HEK293 (cell line): ENCODE measurements at regions not wholly inside any gene's neighbourhood (a gene's known extent, or its start where the extent isn't known, plus 50 kb on each side); places are given as distances from the start of the nearest gene placed in this dataset.

Source experiments
- CTCF ChIA-PET: fragments of 350-600 bp; formaldehyde crosslinking; extraction: SDS; loops from one replicate; lab custom pipeline; 2021; ENCODE audit warnings: antibody characterized with exemption; lab: Yijun Ruan, JAX
- POLR2A ChIA-PET: fragments of 300-600 bp; formaldehyde crosslinking; extraction: SDS; loops from one replicate; lab custom pipeline; 2020; ENCODE audit warnings: antibody characterized with exemption, inconsistent platforms; lab: Yijun Ruan, JAX
- H3K27ac ChIP-seq: fragments of 200-500 bp; sonication (Bioruptor generic); 2 replicates; pipeline ENCODE4 v1.5.1; 2014; ENCODE audit warnings: low read depth, low read length, control low read depth, inconsistent platforms; ENCODE audit errors: extremely low read depth
- H3K36me3 ChIP-seq, 2 experiments: fragments of 200-500 bp in 1 of 2; sonication (Bioruptor generic) in 1 of 2; 1 replicate in 1 of 2; 2 replicates in 1 of 2; pipeline ENCODE4 v1.5.1; 2014 to 2017; ENCODE audit warnings: inconsistent platforms in 2 of 2, low read length in 2 of 2; ENCODE audit not compliant: control insufficient read depth in 2 of 2, insufficient read depth in 1 of 2
- H3K4me1 ChIP-seq: fragments of 200-500 bp; sonication (Bioruptor generic); 2 replicates; pipeline ENCODE4 v1.5.1; 2014; ENCODE audit warnings: mild to moderate bottlenecking, low read length, inconsistent platforms; ENCODE audit not compliant: control insufficient read depth, insufficient read depth
- H3K4me3 ChIP-seq: 2 replicates; pipeline ENCODE4 v1.5.1; 2011; ENCODE audit warnings: low read depth, mild to moderate bottlenecking, control low read depth, low read length, moderate library complexity
- H3K9me3 ChIP-seq: fragments of 200-500 bp; sonication (Bioruptor generic); 2 replicates; pipeline ENCODE4 v1.5.1; 2014; ENCODE audit warnings: low read depth, low read length, inconsistent platforms; ENCODE audit not compliant: control insufficient read depth, insufficient read depth
- BCL11A ChIP-seq: fragments of 450-650 bp; formaldehyde crosslinking; IDR thresholded peaks from 2 replicates; pipeline ENCODE4 v1.5.1; 2016; ENCODE audit warnings: low read depth, missing biosample characterization, missing genetic modification characterization
- HOXC10 ChIP-seq: sonication (generic); formaldehyde crosslinking; IDR thresholded peaks from 2 replicates; pipeline ENCODE4 v1.8.1; 2023; ENCODE audit warnings: mild to moderate bottlenecking, missing genetic modification reagents
- PBX3 ChIP-seq: sonication (generic); formaldehyde crosslinking; IDR thresholded peaks from 2 replicates; pipeline ENCODE4 v1.8.1; 2022; ENCODE audit warnings: mild to moderate bottlenecking, moderate library complexity, missing genetic modification reagents
- RBAK ChIP-seq: fragments of 450-650 bp; formaldehyde crosslinking; IDR thresholded peaks from 2 replicates; pipeline ENCODE4 v1.5.1; 2016; ENCODE audit warnings: missing biosample characterization, missing genetic modification characterization
- SP3 ChIP-seq: fragments of 450-650 bp; formaldehyde crosslinking; IDR thresholded peaks from 2 replicates; pipeline ENCODE4 v1.5.1; 2016; ENCODE audit warnings: missing biosample characterization, missing genetic modification characterization
- ZBTB21 ChIP-seq: fragments of 450-650 bp; formaldehyde crosslinking; IDR thresholded peaks from 2 replicates; pipeline ENCODE4 v1.5.1; 2017; ENCODE audit warnings: missing biosample characterization, missing genetic modification characterization
- ZBTB7A ChIP-seq: fragments of 450-650 bp; formaldehyde crosslinking; IDR thresholded peaks from 2 replicates; pipeline ENCODE4 v1.5.1; 2016; ENCODE audit warnings: low read depth, missing biosample characterization, missing genetic modification characterization
- ZEB2 ChIP-seq: fragments of 450-650 bp; formaldehyde crosslinking; IDR thresholded peaks from 2 replicates; pipeline ENCODE4 v1.5.1; 2016; ENCODE audit warnings: missing biosample characterization, missing genetic modification characterization
- ZNF10 ChIP-seq: fragments of 450-650 bp; formaldehyde crosslinking; IDR thresholded peaks from 2 replicates; pipeline ENCODE4 v1.5.1; 2017; ENCODE audit warnings: missing biosample characterization, missing genetic modification characterization
- ZNF133 ChIP-seq: fragments of 450-650 bp; formaldehyde crosslinking; IDR thresholded peaks from 2 replicates; pipeline ENCODE4 v1.5.1; 2016; ENCODE audit warnings: missing biosample characterization, missing genetic modification characterization
- ZNF311 ChIP-seq: fragments of 450-650 bp; formaldehyde crosslinking; IDR thresholded peaks from 2 replicates; pipeline ENCODE4 v1.5.1; 2017; ENCODE audit warnings: missing biosample characterization, missing genetic modification characterization, borderline replicate concordance
- ZNF423 ChIP-seq: fragments of 450-650 bp; formaldehyde crosslinking; IDR thresholded peaks from 2 replicates; pipeline ENCODE4 v1.5.1; 2016; ENCODE audit warnings: missing biosample characterization, missing genetic modification characterization
- ZNF473 ChIP-seq: fragments of 450-650 bp; formaldehyde crosslinking; IDR thresholded peaks from 2 replicates; pipeline ENCODE4 v1.5.1; 2017; ENCODE audit warnings: missing biosample characterization, missing genetic modification characterization
- ZNF571 ChIP-seq: fragments of 450-650 bp; formaldehyde crosslinking; IDR thresholded peaks from 2 replicates; pipeline ENCODE4 v1.5.0; 2017; ENCODE audit warnings: missing biosample characterization, missing genetic modification characterization
- ZNF777 ChIP-seq: fragments of 450-650 bp; formaldehyde crosslinking; IDR thresholded peaks from 2 replicates; pipeline ENCODE4 v1.5.1; 2017; ENCODE audit warnings: missing biosample characterization, missing genetic modification characterization, borderline replicate concordance
- ZNF792 ChIP-seq: fragments of 450-650 bp; formaldehyde crosslinking; IDR thresholded peaks from 2 replicates; pipeline ENCODE4 v1.5.1; 2016; ENCODE audit warnings: missing biosample characterization, missing genetic modification characterization
- ZNF830 ChIP-seq: fragments of 450-650 bp; IDR thresholded peaks from 2 replicates; pipeline ENCODE4 v1.5.0; 2018; ENCODE audit warnings: missing biosample characterization, missing genetic modification characterization, low read depth, mild to moderate bottlenecking, moderate library complexity
- TF ChIP-seq, protein P1 (sequence below): fragments of 450-650 bp; formaldehyde crosslinking; IDR thresholded peaks from 2 replicates; pipeline ENCODE4 v1.5.1; 2016; ENCODE audit warnings: missing biosample characterization, missing genetic modification characterization
- TF ChIP-seq, protein P2 (sequence below): fragments of 450-650 bp; formaldehyde crosslinking; IDR thresholded peaks from 2 replicates; pipeline ENCODE4 v1.5.1; 2016; ENCODE audit warnings: missing biosample characterization, missing genetic modification characterization
- TF ChIP-seq, protein P3 (sequence below): fragments of 450-650 bp; formaldehyde crosslinking; IDR thresholded peaks from 2 replicates; pipeline ENCODE4 v1.5.1; 2016; ENCODE audit warnings: missing biosample characterization, missing genetic modification characterization

DNA sequence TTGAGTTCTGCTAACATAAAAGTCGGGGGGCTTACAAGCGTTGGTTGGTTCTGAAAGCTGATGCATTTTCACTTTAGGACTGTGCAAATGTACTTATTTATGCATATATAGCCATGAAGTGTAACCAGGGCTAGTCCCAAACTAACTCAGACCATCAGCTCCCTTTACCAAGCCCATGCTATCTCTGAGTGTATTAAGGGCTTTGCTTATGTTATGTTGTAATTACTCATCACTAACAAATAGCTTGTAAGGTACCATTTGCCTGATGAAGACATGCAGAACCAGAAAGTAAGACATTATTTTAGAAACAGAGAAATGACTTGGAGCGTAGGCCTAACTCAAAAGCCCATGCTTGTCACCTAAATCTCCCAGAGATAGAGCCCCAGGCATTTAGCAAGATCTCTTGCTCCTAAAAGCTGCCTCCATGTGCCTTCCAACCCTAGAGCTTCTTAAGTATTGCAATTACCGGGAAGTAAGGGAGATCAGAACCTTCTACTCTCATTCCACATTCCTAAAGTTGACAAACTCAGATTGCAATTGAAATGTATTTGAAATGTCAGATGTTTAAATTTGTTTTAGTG is 362.9 kb upstream of the RBMS3 start:
- Histone ChIP-seq H3K4me1 (peaks cover 4% of the 10 kb centered on the region; the same call in 1 of the 2 replicates), H3K4me3 (no peak overlapping the region), H3K27ac (no peak overlapping the region), H3K9me3 (no peaks in the 10 kb centered on the region), H3K36me3 (no peaks in the 10 kb centered on the region)
- POLR2A ChIA-PET = no interaction called here
- CTCF ChIA-PET = no interaction called here
- no peak for TF ChIP-seq ZBTB7A
- TF ChIP-seq ZEB2 (tag by site-specific recombination) = no peak
- no peak for TF ChIP-seq ZNF311
- no peak for TF ChIP-seq ZNF10 (tag by site-specific recombination)
- TF ChIP-seq, protein P1, sequence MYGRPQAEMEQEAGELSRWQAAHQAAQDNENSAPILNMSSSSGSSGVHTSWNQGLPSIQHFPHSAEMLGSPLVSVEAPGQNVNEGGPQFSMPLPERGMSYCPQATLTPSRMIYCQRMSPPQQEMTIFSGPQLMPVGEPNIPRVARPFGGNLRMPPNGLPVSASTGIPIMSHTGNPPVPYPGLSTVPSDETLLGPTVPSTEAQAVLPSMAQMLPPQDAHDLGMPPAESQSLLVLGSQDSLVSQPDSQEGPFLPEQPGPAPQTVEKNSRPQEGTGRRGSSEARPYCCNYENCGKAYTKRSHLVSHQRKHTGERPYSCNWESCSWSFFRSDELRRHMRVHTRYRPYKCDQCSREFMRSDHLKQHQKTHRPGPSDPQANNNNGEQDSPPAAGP = no peak
- no peak for TF ChIP-seq ZNF473 (tag by site-specific recombination)
- TF ChIP-seq, protein P2, sequence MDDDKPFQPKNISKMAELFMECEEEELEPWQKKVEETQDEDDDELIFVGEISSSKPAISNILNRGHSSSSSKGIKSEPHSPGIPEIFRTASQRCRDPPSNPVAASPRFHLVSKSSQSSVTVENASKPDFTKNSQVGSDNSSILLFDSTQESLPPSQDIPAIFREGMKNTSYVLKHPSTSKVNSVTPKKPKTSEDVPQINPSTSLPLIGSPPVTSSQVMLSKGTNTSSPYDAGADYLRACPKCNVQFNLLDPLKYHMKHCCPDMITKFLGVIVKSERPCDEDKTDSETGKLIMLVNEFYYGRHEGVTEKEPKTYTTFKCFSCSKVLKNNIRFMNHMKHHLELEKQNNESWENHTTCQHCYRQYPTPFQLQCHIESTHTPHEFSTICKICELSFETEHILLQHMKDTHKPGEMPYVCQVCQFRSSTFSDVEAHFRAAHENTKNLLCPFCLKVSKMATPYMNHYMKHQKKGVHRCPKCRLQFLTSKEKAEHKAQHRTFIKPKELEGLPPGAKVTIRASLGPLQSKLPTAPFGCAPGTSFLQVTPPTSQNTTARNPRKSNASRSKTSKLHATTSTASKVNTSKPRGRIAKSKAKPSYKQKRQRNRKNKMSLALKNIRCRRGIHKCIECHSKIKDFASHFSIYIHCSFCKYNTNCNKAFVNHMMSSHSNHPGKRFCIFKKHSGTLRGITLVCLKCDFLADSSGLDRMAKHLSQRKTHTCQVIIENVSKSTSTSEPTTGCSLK (tag by site-specific recombination) = no peak
- TF ChIP-seq ZNF133 = no peak
- TF ChIP-seq ZNF571 (tag by site-specific recombination) = no peak
- no peak for TF ChIP-seq ZBTB21 (tag by site-specific recombination)
- TF ChIP-seq ZNF830 (tag by site-specific recombination) = no peak
- TF ChIP-seq RBAK (tag by site-specific recombination) = no peak
- no peak for TF ChIP-seq ZNF423

DNA sequence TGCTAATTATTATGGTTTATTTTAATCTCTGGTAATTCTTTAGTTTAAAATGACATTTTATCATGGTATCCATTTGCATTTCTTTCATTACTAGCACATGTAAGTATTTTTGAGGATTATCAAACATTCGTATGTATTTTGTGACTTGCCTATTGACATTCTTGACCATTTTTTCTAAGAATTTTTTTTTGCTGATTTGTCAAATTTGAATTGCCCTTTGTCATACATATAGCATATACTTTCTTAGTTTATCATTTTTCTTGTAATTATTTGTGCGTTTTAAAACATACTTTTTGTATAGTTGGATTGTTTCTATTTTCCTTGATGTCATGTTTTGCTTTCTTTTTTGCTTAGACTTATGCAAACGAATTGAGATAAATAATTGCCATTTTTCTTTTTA is 358.5 kb upstream of the RBMS3 start:
- Histone ChIP-seq H3K4me3 (no peak overlapping the region), H3K27ac (no peak overlapping the region), H3K9me3 (no peaks in the 10 kb centered on the region), H3K36me3 (no peaks in the 10 kb centered on the region), H3K4me1 (no peaks in the 10 kb centered on the region)
- TF ChIP-seq PBX3 (CRISPR knock-in tag) (no peak), ZNF777 (tag by site-specific recombination) (no peak), BCL11A (tag by site-specific recombination) (no peak), ZNF792 (no peak), SP3 (tag by site-specific recombination) (no peak), HOXC10 (CRISPR knock-in tag) (no peak)
- TF ChIP-seq, protein P3, sequence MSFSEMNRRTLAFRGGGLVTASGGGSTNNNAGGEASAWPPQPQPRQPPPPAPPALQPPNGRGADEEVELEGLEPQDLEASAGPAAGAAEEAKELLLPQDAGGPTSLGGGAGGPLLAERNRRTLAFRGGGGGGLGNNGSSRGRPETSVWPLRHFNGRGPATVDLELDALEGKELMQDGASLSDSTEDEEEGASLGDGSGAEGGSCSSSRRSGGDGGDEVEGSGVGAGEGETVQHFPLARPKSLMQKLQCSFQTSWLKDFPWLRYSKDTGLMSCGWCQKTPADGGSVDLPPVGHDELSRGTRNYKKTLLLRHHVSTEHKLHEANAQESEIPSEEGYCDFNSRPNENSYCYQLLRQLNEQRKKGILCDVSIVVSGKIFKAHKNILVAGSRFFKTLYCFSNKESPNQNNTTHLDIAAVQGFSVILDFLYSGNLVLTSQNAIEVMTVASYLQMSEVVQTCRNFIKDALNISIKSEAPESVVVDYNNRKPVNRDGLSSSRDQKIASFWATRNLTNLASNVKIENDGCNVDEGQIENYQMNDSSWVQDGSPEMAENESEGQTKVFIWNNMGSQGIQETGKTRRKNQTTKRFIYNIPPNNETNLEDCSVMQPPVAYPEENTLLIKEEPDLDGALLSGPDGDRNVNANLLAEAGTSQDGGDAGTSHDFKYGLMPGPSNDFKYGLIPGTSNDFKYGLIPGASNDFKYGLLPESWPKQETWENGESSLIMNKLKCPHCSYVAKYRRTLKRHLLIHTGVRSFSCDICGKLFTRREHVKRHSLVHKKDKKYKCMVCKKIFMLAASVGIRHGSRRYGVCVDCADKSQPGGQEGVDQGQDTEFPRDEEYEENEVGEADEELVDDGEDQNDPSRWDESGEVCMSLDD (tag by site-specific recombination) = no peak
- ChIA-PET CTCF (no interaction called here), POLR2A (no interaction called here)
